AG04449 (cell line): ENCODE measurements at regions not wholly inside any gene's neighbourhood (a gene's known extent, or its start where the extent isn't known, plus 50 kb on each side); places are given as distances from the start of the nearest gene placed in this dataset.
"Not testable (repeated sequence)": the region's sequence is repeated elsewhere in the genome, so short reads cannot be mapped to it uniquely, and the experiment has no call there.

Source experiments
- CTCF ChIA-PET: fragments of 350-600 bp; formaldehyde crosslinking; extraction: SDS; loops from one replicate; lab custom pipeline; 2021; ENCODE audit warnings: antibody characterized with exemption; lab: Yijun Ruan, JAX
- POLR2A ChIA-PET: fragments of 400-600, 350-600 bp; formaldehyde crosslinking; extraction: SDS; loops from one replicate; lab custom pipeline; 2020; ENCODE audit warnings: antibody characterized with exemption, inconsistent platforms; lab: Yijun Ruan, JAX
- DNase-seq: peaks from one replicate; pipeline ENCODE4 v3.0.0-alpha.2; 2010; ENCODE audit warnings: low read depth, low spot score
- H3K4me3 ChIP-seq: 2 replicates; pipeline ENCODE4 v1.5.1; 2011; ENCODE audit warnings: low read depth, mild to moderate bottlenecking, control low read depth, low read length
- CTCF ChIP-seq: IDR thresholded peaks from one replicate; pipeline ENCODE4 v1.5.1; 2011; ENCODE audit warnings: mild to moderate bottlenecking, moderate library complexity, low read length, control low read depth, inconsistent platforms; ENCODE audit not compliant: insufficient read depth; ENCODE audit errors: missing control alignments

GRCh38 chr20:20788308-20788707 is 75.9 kb upstream of the RALGAPA2 start:
- ChIA-PET POLR2A (no interaction called here), CTCF (no interaction called here)
- no peak for TF ChIP-seq CTCF

GRCh38 chr20:20786428-20786827 is 74.0 kb upstream of the RALGAPA2 start:
- no peak for DNase-seq
- TF ChIP-seq CTCF: no peak
- POLR2A ChIA-PET: no interaction called here
- H3K4me3 ChIP-seq: no peak overlapping the region
- CTCF ChIA-PET: no interaction called here

More at GRCh38 chr20:20788308-20788707, 75.9 kb upstream of the RALGAPA2 start:
- DNase-seq: no peak
- no peak overlapping the region for H3K4me3 ChIP-seq

- DNase-seq: no peak
- POLR2A ChIA-PET: no interaction called here
- H3K4me3 ChIP-seq: no peak overlapping the region
- no peak for TF ChIP-seq CTCF
- CTCF ChIA-PET: no interaction called here
Observed at GRCh38 chr20:20785226-20785625, 72.8 kb upstream of the RALGAPA2 start.

GRCh38 chr20:20784450-20784849 is 72.0 kb upstream of the RALGAPA2 start:
- H3K4me3 ChIP-seq, POLR2A ChIA-PET, DNase-seq, CTCF ChIA-PET: not testable (repeated sequence)

GRCh38 chr20:20783450-20783849 is 71.0 kb upstream of the RALGAPA2 start:
- no peak for DNase-seq
- no peak overlapping the region for H3K4me3 ChIP-seq
- ChIA-PET CTCF (no interaction called here), POLR2A (no interaction called here)
- TF ChIP-seq CTCF: no peak

- TF ChIP-seq CTCF: no peak
- DNase-seq: no peak
- ChIA-PET POLR2A (no interaction called here), CTCF (no interaction called here)
- H3K4me3 ChIP-seq: no peak overlapping the region
Observed at GRCh38 chr20:20782755-20783154, 70.3 kb upstream of the RALGAPA2 start.

GRCh38 chr20:20782231-20782630 is 69.8 kb upstream of the RALGAPA2 start:
- CTCF ChIA-PET: no interaction called here
- no peak for TF ChIP-seq CTCF
- DNase-seq: no peak
- POLR2A ChIA-PET: no interaction called here
- no peak overlapping the region for H3K4me3 ChIP-seq
